Hematopoietic multipotent progenitor cell treated with erythropoietin and hydrocortisone succinate and interleukin-3 and kit ligand, for 8 days (in vitro differentiated cells): ENCODE measurements at regions not wholly inside any gene's neighbourhood (a gene's known extent, or its start where the extent isn't known, plus 50 kb on each side); places are given as distances from the start of the nearest gene placed in this dataset.

Source experiments
- DNase-seq: peaks from one replicate; pipeline ENCODE4 v3.0.0-alpha.2; 2015

DNA sequence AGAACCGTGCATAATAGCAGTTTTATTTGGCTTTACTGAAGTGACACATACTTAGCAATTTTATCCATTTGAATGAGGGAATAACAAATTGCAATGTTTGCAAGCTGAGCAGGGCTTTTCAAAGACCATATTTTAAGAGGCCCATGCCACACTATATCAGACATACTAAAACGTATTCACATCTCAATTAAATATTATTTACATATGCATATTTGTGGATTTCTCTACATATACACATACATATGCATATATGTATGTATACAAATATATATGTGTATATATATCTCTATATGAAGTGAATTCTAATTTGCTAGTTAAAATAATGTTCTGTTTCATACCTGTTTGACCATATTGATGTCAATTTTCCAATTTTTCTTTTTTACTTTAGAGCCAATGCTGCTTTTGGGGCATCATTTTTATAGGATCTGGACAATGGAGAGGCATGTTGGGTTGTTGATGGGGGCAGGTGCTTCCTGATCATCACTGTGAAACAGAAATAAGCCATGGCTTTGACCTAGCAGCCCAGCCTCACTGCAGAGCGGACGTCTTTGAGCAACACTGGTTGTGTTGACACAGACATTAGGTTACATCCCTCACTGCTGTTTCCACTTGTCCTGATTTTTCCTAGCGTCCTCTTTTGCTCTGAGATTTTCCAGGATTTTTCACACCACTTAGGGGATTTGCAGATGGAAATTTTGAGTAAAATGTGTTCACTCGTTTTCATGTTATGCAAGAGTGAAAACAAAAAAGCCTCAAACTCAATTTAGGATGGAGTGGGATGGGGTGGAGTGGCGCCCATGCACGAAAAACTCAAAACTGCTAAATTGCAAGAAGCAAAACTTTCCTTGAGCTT, 56.9 kb downstream of the RDH14 start:
- no peak for DNase-seq

DNA sequence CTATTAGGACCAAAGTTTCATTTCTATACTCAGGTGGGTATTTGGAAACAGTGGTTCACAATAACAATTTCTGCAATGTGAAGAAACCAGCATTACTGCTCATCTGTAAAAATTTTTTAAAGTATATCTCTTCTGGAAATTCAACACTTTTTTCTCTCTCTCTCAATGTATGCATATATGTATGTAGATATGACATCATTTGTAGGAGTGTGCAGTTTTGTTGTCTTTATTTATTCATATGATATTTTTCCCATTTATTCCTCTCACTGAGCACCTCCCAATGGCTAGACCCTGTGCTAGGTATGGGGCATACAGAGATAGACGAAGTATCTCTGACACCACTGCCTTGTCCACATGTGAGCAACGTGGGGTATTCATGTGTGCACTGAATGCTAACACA, 58.3 kb downstream of the RDH14 start:
- DNase-seq: no peak

DNA sequence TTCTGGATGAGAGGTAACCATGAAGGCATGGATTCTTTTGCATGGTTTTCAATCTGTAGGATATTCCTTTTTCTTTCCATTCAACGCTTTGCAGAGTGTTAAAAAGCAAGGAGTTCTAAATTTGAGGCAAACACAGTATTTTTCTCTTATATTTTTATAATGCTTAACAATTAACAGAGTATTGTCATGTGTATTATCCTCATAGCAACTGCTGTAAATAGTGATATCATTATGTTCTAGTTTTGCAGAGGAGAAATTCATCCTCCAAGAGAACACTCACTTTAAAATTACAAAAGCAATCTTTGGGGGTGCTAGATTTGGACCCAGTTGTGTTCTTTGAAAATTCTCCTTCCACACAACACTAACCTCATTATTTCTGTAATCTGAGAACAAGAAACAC, 58.7 kb downstream of the RDH14 start:
- no peak for DNase-seq

DNA sequence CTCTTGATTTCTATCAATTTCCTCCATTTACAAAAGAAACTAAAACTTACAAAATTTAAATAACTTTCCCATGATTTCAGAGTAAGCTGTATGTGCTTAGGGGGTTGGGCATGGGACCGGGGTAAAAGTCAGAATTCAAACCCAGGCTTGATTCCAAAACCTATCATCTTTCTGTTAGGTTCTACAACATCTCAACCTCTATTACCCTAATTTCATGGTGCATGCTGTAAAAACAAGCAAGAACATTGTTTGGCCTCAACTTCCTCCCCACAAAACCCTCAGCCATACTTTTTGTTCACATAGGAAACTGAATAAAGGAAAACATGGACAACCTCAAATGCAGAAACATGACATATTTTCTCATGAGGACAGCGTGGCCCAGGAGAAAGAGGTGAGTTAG, 59.3 kb downstream of the RDH14 start:
- no peak for DNase-seq

DNA sequence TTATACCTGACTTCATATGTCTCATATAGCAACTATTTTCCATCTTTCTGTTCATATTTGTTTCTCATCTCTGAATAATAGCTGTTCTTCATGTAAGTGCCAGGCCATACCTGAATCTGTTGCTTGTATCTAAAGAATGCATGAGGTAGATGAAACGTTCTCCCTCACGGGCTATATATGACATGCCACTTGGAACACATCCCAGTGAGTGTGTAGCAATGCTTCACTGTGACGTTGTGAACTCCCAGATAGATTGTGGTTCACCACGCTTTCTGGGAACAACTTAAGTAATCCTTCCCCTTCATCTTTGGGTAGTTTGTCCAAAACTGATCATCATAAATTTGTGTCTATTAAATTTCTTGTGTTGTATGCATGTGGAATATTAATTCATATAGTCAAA, 60.1 kb downstream of the RDH14 start:
- peak; percentile 40 for DNase-seq

DNA sequence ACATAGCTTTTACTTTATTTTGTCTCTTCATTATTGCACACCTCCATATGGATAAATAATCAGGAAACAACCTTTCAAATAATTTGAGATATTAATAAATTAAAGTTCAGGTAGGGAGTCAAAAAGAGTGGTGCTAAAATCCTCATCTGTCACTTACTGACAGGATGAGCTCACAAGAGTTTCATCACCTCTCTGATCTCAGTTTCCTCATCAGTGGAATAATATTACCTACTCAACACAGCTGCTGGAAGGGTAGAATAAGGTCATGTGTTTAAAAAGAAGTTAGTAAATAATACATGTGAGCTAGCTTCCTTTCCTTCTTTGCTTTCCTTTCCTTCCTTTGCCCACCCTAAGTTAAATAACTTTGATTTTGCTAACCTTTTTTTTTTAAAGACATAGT, 61.9 kb downstream of the RDH14 start:
- no peak for DNase-seq

DNA sequence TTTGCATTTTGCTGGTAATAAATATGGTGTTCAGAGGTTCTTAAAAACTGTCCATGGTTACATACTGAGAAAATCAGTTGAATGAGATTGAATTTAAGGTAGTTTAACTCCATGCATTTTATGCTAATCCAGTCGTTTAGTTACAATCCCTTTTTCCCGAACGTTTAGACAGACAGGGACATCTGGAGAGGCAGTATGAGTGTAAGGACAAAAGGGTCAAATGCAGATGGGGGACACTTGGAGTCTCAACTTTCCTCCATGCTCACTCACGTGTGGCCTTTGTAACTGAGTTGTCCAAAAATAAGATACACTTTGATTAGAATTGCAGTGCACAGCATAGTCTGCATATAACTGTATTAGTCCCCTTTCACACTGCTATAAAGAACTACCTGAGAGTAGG, 63.9 kb downstream of the RDH14 start:
- no peak for DNase-seq

DNA sequence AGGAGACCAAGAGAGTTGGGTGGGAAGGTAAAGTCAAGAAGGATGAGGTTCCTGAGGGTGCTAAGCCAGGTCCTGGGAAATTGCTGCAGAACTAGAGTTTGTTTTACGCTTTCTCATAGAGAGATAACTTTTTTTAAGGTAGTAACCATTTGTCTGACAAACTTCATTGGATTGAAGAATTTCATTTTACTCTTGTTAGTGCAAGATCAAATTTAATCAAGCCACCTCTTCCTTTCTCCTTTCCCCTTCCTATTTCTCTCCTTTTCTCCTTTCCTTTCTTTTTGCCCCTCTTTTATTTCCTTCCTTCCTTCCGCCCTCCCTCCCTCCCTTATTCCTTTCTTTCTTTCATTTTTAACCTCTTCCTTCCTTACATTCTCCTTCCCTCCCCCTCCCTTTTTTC, 65.4 kb downstream of the RDH14 start:
- DNase-seq: no peak

DNA sequence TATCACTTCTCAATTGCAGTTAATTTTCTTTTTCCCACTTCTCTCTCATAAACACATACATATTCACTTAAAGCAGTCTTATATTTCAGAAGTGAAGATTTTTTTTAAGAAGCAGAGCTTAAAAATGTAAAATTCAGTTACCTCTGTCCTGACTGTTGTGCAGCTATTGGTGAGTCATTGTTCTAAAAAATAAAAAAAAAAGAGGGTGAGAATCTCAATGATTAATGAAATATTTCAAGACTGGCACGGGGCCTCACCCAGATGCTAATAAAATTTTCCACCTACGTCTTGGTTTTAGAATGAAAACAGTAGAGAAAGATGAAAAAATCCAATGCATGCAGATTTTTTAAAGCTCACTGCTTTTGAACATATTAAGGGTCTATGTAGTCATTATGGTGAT, 67.7 kb downstream of the RDH14 start:
- no peak for DNase-seq

DNA sequence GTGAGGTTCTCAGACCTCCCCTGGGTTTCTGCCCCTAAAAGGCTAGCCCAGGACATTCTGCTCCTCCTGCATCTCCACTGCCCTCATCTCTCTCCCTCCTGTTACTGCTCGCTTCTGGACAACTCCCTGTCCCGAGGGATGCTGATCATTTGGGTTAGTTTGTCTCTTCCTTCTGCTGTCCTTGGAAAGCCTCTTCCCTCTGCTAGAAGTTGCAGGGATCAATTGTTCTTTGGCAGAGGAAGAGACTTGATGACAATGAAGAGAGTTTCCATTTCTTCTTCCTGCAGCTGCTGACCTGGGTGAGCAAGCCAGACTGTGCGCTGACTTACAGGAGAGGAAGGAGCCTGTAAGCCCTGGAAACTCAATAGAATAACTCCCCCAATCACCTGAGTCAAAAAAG, 68.9 kb downstream of the RDH14 start:
- DNase-seq: no peak

DNA sequence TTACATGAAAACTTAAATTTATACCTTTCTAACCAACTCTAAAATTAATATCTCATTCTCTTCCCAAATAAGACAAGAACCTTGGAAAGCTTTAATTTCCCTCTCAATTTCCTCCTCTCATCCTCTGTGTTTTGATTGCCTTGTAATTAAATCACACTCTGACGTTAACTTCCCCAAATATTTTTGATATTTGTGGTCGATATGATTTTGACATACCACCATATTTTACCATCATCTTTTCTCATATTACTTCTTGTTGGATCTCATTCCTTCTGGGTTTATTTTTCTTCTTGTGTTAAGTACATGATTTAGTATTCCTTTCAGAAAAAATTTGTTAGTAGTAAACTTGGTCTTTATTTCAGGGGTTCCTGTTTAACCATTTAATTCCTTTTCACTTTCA, 69.6 kb downstream of the RDH14 start:
- DNase-seq: no peak

DNA sequence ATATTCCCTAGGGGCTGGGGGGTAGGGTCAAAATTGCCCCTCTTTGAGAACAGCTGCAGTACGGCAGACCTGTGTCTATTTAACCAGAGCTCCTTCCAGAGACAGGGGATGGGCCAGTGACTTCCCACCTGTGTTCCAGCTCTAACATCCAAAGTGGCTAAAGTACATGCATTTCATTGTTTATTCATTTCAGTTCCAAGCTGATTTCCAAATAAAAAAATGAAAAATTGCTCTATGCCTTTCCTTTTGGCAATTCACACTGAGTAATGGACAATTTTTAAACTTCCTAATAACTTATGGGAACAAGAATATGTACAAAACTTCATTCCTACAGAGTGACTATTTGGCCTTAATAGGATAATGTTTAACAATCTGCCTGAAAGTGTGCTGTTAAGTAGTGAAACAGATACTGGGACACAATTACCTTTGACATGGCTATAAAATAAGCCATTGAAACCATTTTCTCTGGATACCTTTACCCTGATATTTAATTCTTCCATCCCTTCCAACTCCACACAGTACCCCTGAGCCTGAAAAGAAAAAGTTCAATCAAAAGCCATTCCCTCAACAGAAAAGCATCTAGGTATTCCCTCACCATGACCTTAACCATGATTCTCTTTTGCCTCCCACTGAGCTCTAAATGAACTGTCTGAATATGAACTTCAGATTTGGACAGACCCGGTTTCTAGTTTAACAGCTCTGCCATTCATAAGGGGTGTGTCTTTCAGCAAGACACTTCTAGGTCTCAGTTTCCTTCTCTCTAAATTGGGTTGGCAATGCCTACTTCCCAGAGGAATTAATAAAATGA, 73.1 kb downstream of the RDH14 start:
- DNase-seq: no peak

DNA sequence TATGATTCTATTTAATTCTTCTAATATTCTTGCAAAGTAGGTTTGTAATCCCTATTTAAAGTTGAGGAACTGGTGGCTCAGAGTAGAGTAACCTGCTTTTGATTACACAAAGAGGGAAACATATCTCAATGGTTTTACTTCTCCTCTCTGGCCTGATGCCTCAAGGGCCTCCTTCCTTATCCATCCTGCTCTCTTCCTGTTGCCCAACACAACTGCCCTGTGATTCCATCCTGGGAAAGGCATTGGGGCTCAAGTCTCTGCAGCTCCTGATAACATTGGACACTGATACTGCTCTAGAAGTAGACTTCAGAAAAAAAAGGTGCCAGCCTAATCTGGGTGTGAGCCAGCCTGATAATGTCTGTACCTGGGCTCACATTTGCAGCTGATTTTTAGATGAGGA, 75.8 kb downstream of the RDH14 start:
- DNase-seq: no peak

DNA sequence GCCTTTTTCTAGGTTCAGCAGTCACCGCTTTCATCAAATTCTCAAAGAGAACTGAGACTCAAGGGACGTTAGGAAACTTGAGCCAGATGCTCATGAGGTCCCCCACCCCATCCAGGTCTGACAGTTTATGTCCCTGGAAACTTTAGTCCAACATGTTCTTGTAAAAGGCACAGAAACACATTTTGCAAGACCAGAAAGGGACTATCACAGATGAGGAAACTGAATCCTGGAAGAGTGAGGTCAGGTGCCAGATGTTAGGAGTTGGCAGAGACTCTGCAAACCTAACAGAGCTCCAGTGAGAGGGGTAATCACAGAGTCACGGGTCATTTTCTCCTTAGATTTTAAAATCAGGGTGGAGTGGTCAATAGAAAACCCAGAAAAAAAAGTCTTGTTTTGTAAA, 76.6 kb downstream of the RDH14 start:
- no peak for DNase-seq

DNA sequence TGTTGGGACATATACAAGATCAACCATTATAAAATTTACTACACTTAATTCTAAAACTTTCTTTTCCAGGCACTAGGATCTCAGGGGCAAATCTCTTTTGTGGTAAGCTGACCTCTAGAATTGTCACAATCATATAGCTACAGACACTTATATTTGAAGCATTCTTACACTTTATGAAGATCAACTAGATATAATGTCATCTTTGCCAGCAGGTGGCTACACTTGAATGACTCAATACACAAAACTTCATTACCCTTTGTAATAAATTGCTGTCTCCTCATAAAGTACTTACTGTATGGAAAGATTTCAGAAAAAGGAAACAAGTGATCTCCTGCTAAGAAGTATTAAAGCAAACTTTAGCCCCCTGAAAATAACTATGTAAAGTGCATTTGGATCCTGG, 77.8 kb downstream of the RDH14 start:
- DNase-seq: peak; percentile 36

DNA sequence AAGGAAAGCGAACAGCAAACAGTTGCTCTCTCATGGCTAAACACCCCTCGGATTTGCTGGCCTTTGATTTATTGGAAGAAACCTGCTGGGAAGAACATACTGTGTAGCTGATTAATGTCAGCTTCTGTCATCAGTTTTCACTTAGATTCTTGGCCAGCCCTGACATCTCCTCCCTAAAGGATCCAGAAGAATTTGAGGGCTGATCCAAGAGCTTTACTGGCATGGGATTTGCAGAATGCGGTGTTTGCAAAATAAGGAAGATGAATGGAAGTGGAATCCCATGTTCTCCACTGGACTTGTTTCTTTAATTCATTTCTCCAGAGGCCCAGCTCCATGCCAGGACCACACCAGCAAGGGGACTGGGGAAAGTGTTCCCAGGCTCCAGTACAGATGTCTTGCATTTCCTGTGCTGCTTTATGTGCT, 80.5 kb downstream of the RDH14 start:
- no peak for DNase-seq

DNA sequence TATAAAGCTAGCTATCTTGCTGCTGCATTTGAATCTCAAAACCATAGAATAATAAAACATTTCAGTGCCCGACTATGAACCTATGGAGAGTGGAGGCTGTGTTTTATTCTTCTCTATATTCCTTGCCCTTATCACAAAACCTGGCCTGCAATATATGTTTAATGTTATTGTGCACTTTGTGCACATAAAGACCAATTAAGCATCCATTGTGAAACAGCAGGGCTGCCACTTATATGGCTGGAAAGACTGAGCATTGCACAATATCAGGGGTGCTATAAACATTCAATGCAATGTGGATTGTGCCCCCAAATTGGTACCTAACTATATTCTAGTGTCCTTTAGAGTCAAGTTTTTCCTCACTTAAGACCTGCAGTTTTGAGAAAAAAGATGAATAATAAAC, 83.2 kb downstream of the RDH14 start:
- no peak for DNase-seq

DNA sequence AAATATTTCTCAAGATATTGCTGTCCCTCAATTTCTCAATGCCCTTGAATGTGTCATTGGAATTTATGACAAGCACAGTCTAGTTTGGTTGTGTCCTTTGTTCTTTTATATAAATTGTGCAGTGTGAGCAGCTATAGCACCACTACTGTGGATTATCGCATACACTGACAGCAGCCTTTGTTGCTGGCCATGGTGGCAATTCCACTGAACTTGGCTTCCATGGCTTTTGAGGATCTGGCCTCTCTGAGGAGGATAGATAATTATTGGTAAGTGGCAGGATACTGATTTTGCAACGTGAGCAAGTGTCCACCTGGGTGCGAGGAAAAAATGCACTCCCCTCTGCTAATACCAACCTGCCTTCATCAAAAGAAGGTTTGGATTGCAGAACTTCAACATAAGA, 84.0 kb downstream of the RDH14 start:
- DNase-seq: no peak

DNA sequence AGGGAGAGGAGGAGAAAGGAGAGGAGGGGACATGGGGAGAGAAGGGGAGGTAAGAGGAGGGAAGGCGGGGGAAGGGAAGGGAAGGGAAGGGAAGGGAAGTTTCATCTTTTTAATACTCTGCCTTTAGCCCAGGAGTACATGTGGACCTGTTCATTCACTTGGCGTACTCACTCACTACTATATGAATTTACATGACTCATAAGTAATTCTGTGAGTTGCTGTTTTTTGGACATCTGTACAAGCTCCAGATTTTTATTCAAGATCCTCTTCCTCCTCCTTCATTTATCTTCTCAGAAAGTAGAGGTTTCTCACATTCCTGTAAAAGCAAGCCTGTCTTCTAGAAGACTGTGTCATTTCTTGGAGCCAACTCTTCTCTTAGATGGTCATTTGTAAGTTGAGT, 84.6 kb downstream of the RDH14 start:
- no peak for DNase-seq

DNA sequence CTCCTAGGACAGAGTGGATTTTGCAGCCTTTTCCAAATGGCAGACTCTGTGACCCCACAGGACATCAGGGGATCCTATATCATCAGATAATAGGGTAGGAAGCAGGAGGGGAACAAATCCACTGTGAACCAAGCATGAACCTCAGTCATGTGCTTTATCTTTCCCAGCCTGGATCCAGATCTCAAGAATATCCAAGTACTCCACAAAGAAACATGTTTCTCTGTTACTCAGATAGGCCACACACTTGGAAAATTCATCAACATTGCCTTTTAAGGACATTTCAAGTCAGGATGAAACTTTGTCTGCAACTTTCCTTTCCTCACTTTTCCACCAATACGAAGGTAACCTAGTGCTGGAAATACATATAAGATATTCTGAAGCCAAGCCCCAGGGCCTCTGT, 85.8 kb downstream of the RDH14 start:
- no peak for DNase-seq

DNA sequence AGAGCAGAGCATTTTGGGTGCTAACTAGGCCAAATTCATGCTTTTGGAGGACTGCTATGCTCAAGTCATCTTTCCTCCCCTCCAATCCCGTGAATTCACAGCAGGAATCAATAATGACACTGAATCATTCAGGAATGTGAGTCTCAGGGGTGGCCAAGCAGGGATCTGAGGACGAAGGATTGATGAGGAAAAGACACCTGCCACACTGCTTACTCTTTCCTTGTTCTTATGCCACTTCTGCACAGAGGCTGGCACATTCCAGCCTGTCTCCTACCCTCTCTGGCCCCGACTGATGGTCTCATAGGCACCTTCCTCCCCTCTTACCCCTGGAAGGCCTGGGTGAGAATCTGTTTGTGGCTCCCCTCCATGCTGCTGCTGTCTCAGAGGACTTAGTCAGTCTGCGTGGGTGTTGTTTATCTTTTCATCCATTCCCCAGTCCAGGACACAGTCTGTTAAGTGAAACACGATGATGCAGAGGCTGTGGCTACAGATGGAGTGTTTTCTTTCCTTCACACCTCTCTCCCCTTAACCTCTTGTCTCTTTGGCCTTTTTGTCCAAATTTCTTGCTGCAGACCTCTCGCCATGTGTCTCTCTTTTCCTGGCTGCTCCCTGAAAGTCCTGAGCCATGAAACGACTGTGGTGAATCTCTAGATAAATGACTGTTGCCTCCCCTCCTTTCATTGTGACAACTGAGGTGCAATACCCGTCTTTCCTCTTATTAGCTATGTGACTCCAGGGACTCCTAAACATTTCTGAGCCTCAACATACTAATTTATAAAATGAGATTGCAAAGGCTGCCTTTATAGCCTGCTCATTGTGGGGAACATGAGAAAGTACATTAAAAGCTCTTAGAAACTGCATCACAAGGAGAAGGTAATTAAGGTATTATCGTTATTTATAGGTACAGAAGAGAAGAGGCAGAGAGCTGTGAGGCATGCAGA, 86.9 kb downstream of the RDH14 start:
- DNase-seq: peak; percentile 13

DNA sequence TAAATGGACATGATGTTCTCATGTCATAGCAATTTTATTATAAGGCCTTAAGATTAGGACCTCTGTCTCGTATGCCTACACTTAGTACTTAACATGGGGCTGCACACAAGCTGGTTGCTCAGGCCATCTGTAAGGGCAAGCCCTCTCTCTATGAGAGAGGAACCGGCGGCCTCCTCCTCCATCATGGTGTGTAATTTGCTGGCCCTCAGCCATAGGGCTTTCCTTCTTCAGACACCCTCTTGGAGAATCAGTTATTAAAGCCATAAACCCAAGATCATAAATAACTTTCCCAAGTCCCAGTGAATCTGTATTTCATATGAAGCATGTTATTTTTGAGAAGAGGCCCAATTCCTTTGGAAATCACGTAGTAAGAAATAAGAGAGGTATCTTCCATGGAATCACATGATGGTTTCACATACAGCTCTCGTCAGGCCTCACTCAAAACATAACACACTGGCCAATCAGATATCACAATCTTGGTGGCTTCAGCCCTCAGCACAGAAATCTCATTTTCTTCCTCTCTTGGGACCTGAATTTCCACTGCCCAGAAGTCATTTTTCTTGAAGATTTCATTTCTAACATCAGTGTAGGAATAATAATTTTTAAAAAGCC, 92.6 kb downstream of the RDH14 start:
- no peak for DNase-seq

DNA sequence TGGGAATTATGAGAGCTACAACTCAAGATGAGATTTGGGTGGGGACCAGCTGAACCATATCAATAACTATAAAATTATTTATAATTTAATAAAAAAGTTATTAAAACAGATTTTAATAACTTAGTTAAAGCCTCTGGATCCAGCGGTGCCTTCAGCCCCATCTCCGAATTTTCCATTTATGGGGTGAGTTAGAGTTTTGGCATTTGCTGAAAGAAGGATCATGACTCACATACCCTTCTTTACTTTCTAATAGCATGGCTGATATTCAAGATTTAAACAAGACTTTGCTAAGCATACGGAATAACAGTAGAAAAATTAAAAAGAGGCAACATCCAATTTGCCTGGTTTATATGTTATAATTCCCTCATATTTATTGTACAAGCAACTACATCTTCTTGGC, 94.5 kb downstream of the RDH14 start:
- DNase-seq: no peak
